ENCODE measurements at regions not wholly inside any gene's neighbourhood (a gene's known extent, or its start where the extent isn't known, plus 50 kb on each side); places are given as distances from the start of the nearest gene placed in this dataset.
A peak's percentile ranks its signal among the peaks of the same experiment; 100 is the strongest.

DNA sequence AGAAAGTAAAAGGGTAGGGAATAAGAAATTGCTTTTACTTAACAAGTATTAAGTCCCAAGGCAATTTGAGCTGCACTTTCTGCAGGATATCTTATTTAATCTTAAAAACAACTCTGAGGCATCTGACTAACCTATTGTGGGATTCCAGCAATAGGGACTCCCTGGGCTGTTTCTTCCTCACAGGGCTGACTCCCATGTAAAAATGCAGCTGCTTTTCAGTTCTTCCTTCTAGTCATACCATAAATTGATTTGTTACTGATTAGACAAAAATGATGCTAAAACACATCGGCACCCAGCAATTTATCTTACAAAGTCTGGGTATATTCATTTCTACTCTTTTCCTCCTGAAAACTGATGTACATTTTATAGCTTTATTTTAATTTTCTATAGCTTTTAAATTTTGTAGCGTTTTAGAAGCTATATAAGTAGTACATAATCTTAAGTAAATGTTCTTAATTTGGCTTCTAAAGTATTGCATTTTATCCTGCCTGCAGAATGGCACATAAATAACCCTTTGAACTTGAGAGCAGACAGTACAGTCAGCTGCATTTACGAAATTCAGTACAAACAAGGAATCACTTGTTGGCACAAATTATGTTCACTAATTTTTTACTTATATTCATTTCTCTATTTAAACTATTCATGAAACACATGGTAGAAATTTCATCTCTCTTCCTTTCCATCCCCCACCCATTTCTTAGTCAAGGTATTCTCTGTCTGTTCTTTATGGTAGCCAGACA lies 102.4 kb upstream of the FRY start:
- DNase-seq (ENCODE audit: low read depth): no peak

DNA sequence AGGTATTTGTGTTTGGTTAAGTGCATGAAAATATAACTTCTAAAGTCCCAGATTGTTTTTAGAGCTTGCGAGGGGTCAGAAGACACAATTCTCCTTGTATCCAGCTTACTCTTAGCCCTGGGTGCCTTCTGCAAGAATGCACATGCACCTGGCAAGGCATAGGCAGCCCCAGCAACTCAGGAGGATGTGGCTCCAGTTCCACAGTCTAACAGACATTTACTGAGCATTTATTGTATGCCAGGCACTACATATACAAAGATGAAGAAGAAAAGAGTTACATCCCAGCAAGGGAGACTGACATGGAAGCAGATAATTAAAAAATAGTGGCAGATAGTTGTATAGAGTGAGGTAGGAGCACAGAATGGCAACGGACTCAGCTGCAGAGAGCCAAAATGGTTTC lies 101.1 kb upstream of the FRY start:
- DNase-seq (ENCODE audit: low read depth): no peak

DNA sequence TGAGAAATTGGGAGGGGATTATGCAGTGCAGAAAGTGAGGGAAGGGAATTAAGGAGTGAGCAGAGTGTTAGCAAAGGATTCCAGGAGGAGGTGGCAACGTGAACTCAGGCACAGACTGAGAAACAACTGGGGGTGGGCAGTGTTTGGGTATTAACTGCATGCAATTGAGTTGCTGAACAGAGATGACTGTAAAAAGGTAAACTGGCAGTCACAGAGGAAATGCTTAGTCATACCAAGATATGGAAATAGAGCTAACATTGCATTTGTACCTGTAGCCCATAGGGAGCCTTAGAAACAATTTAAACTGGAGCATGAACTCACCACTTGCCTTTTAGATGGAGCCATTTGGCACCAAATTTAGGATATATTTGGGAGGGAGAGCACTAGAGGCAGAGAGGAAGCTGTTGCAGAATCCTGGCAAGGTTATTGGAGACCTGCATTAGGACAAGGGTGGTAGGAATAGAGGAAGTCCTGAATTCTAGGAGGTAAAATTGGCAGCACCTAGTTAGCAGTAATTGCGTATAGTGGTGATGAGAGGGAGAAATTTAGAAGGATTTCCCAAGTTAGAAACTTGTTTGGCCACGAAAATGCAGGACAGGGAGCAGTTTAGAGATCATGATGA lies 100.6 kb upstream of the FRY start:
- no peak for DNase-seq (ENCODE audit: low read depth)

- no peak for DNase-seq (ENCODE audit: low read depth)
Observed at GRCh38 chr13:31937436-31937835, 94.1 kb upstream of the FRY start.

DNA sequence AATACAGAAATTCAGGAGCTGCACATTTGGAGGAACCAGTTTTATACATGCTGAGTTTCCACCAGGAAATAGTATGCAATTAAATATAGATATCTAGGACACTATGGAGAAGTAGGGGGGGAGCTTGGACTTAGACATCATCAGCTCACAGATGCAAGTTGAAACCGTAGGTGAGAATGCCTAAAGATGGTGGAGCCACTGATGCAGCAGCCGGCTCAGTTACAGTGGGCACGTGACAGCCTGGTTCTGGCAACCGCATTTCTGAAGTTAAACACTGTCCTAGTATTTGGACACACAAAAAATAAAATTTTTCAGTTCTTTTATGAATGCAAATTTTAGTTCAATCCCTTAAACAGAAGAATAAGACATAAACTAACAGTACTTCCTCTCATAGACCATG lies 91.5 kb upstream of the FRY start:
- no peak for DNase-seq (ENCODE audit: low read depth)

- no peak for DNase-seq (ENCODE audit: low read depth)
Observed at GRCh38 chr13:31943591-31943990, 88.0 kb upstream of the FRY start.

DNA sequence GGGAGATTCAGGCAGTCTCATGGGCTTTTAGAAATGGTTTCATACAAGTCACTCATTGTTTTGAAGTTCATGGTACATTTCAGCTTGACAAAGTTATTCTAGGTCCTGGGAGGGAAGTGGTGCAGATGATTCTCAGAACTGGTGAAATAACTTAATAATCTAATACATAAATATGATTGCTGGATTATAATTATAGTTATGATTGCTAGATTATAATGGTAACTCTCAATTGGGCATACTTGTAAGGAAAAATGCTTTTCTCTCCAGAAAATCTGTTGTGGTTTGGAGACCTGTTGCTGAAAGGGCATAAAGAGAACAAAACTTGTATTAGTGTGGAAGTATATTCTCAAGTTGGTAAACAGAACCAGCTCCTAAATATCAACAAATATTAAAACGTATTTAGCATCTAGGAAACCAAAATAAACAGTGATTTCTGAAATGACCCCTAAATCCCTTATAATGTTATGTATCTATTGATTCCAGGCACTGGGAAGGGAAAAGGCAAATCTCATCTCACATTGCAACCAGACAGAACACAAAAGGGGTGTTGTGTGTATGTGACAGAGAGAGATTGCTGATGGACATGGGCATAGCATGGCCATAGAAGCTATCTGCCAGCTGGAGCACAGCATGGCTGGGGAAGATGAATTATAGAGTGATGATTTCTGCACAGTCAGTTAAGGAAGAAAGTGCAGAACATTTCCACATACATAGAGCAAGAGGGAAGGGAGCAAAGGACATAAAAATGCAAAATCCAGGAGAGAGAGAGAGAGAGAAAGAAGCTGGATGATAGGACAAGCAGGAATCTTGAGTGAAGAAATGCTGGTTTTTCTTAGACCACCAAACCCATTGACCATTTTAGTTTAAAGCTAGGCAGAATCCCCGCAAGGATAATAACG lies 87.1 kb upstream of the FRY start:
- no peak for DNase-seq (ENCODE audit: low read depth)

DNA sequence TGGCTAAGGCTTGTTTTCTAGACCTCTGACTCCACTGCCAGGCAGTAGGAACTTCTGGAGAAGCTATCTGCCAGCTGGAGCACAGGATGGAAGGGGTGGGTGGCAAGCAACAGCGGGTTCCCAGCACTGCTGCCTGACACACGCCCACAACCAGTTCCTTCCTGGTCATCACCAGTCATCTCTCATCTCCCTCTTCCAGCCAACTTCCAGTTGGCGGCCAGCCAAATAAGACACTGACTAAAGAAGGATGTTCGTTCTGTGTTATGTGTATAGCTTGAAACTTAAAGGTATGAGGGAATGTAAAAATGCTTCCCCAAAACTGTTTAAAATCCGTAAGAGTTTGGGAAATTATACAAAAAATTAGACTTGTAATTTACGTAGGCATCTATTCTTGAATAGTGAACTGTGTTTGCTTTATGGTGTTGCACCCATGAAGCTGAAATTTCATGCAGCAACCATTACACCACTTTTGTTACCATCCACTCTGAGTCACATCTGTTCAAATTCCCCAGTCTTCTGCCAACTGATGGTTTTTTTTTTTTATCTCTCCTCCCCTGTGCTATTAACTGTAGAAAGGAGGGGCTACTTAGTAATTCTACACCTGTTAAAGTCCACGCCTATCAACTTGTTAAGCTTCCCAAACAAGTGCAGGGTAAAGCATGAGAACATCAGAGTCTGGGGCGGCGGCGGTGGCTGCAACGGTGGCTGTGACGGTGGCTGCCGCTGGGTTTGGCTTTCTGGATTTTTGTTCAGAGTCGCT lies 86.2 kb upstream of the FRY start:
- no peak for DNase-seq (ENCODE audit: low read depth)

DNA sequence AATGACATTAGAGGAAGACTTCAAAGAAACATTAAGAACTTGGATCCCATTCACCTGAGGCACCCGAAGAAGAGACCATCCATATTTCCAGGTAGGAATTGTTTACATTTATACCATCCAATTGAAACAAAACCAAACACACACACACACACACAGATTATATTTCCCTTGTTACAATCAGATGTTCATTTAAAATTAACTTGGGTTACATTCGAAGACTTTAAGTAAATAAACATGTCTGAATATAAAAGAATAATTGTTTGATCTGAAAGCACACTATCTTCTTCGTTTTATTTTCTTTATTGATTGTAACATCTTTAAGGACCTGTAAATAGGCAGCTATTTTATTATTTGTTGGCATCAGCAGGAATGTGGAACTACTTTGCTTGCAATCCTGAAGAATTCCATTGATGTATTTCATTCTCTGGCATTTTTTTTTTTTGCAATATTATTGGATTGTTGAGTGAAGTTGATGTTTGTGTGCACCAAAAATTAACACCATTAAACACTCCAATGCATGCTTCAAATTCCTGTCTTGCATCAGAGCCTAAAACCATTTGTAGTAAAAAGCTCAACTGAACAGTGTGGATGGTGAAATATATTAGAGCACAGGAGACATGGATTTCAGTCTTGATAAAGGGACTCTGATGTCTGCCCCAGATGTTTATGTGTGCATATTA lies 85.3 kb upstream of the FRY start:
- no peak for DNase-seq (ENCODE audit: low read depth)

GRCh38 chr13:31947105-31947504 lies 84.5 kb upstream of the FRY start:
- no peak for DNase-seq (ENCODE audit: low read depth)

GRCh38 chr13:31947506-31947905 lies 84.1 kb upstream of the FRY start:
- DNase-seq (ENCODE audit: low read depth): no peak

GRCh38 chr13:31949486-31949885 lies 82.1 kb upstream of the FRY start:
- no peak for DNase-seq (ENCODE audit: low read depth)

DNA sequence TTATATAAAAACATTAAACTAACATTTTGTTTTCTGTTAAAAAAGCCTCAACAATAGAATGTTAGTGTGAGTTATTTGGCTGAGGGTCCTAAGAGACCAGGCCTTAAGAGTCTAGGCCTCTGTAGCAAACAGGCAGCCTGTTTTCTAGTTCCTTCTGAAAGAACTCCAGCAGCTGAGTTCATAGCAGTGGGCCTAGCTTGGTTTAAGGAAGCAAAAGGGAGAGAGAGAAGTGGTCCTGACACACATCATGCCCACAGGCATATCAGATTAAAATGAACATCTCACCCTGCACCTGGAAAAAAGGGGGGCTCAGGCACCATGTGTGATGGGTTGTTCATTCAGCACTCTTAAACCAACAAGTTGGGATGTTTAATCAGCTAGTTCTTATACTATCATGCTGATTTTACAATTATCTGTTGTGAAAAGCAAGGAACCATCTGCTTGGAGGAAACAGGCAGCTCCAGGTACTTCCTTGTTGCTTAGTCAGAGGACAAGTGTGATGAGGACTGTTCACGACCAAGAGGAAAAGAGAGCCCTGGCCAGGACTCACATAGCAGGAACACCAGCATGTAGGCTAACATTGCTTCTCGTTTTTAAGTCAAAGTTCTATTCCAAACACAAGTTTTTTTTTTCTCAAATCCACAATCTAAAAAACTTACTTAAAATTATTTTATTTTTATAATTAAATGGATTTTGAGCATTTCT lies 81.3 kb upstream of the FRY start:
- DNase-seq (ENCODE audit: low read depth): no peak

DNA sequence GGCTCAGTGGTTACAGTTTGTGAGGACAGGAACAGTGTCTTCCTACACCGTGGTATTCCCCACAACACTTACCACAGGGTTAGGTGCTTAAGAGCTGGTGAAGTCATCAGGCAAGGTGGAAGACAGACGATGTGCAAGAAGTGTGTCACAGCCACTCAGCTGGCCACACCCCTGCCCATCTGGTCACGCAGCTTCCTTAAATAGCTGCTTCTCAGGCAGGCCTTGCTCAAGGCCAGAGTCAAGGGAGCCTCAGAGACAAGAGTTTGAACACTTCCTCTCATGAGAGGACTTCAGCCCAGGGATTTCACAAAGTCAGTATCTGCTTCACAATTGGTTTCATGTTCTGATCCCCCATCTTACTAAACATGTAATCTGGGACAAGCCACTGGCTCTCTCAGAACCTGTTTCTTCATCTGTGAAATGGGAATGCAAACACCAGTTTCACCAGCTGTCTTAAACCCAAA lies 80.3 kb upstream of the FRY start:
- peak; percentile 3 for DNase-seq (ENCODE audit: low read depth)

GRCh38 chr13:31952641-31953380 lies 78.8 kb upstream of the FRY start:
- DNase-seq (ENCODE audit: low read depth): no peak

DNA sequence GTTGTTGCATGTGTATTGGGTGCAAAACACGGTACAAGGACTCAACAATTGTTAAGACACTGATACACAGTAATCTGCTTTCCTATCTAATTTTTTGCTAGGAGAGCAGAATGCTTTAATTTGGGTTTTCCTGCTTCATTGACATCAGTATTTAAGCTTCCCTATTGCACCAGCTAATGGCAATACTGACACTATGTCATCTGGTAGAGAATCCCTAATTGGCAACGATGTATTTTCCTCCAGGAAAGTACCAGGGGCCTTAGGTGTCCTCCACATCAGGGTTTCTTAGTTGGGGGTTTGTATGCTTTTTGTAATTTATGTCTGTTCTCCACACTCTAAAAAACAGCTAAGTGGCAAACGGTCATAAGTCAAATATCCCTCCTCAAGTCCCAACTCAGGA lies 76.5 kb upstream of the FRY start:
- no peak for DNase-seq (ENCODE audit: low read depth)

GRCh38 chr13:31955741-31956140 lies 75.8 kb upstream of the FRY start:
- DNase-seq (ENCODE audit: low read depth): no peak

GRCh38 chr13:31956980-31957644 lies 74.5 kb upstream of the FRY start:
- DNase-seq (ENCODE audit: low read depth): no peak

DNA sequence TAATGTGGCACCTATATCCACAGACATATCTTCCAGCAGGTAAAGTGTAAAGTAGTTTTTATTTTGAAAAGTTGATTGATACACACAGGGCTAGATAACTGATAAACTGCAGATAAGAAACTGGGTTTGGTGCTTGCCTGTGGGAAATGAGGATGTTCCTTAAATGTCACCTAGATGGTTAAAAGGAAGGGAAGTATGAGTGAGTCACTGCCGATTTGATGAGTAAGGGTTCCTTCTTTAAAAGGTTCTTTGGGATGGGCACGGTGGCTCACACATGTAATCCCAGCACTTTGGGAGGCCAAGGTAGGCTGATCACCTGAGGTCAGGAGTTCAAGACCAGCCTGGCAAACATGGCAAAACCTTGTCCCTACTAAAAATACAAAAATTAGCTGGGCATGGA lies 73.8 kb upstream of the FRY start:
- DNase-seq (ENCODE audit: low read depth): no peak

Data from stimulated activated CD8-positive, alpha-beta memory T cell treated with anti-CD3 and anti-CD28 coated beads, Interleukin-12 subunit alpha, Interleukin-12 subunit beta, amount 100 ng/mL, for 4 hours (primary cell).